Breast epithelium (tissue), 4 donors: ENCODE measurements at regions not wholly inside any gene's neighbourhood (a gene's known extent, or its start where the extent isn't known, plus 50 kb on each side); places are given as distances from the start of the nearest gene placed in this dataset.

ENCODE experiments used
- DNase-seq, 2 donors: peaks; one replicate each; pipeline ENCODE4 v3.0.0-alpha.2; 2019; ENCODE audit warnings: low spot score in 2 of 2
- H3K27ac ChIP-seq, 2 donors: fragments of 200-600 bp; sonication (generic) in 1 of 2; one replicate each; pipeline ENCODE4 v1.5.1; 2016 to 2019; ENCODE audit warnings: mild to moderate bottlenecking in 1 of 2
- H3K27me3 ChIP-seq, 2 donors: fragments of 200-600 bp; sonication (generic) in 1 of 2; one replicate each; pipeline versions ENCODE4 v1.5.1 to v1.6.0; 2017 to 2019; ENCODE audit warnings: control low read depth in 1 of 2, mild to moderate bottlenecking in 1 of 2
- H3K36me3 ChIP-seq: fragments of 200-600 bp; one replicate; pipeline ENCODE4 v1.5.1; 2019
- H3K4me1 ChIP-seq, 2 donors: fragments of 200-600 bp; sonication (generic); one replicate each; pipeline ENCODE4 v1.5.1; 2016 to 2019; ENCODE audit warnings: control low read depth in 1 of 2
- H3K4me3 ChIP-seq, 3 donors: fragments of 200-600 bp; sonication (generic); 1 replicate in 2 of 3; 2 replicates in 1 of 3; pipeline ENCODE4 v1.5.1; 2016 to 2019; ENCODE audit warnings: mild to moderate bottlenecking in 3 of 3, moderate library complexity in 2 of 3
- H3K9me3 ChIP-seq, 2 donors: fragments of 200-600 bp; sonication (generic) in 1 of 2; one replicate each; pipeline ENCODE4 v1.5.1; 2016 to 2019; ENCODE audit warnings: control low read depth in 1 of 2
- POLR2A ChIP-seq: fragments of 450-650 bp; IDR thresholded peaks from one replicate; pipeline ENCODE4 v1.6.1; 2016; ENCODE audit warnings: antibody characterized with exemption, mild to moderate bottlenecking, moderate library complexity
- POLR2AphosphoS5 ChIP-seq, 3 donors: sonication (generic); formaldehyde crosslinking; IDR thresholded peaks; one replicate each; pipeline ENCODE4 v1.6.1; 2017; ENCODE audit warnings: antibody characterized with exemption in 3 of 3
- intact Hi-C: fragments of 100-400 bp; cut with DNase I; formaldehyde crosslinking; loops from one replicate; pipeline ENCODE4 v1.15.1; 2023; ENCODE audit warnings: low total_unique reads
- TF ChIP-seq, protein P1 (sequence below), 3 donors: fragments of 450-650 bp; IDR thresholded peaks; one replicate each; pipeline ENCODE4 v1.5.1; 2016 to 2017; ENCODE audit warnings: antibody characterized with exemption in 3 of 3, mild to moderate bottlenecking in 3 of 3, moderate library complexity in 3 of 3

DNA sequence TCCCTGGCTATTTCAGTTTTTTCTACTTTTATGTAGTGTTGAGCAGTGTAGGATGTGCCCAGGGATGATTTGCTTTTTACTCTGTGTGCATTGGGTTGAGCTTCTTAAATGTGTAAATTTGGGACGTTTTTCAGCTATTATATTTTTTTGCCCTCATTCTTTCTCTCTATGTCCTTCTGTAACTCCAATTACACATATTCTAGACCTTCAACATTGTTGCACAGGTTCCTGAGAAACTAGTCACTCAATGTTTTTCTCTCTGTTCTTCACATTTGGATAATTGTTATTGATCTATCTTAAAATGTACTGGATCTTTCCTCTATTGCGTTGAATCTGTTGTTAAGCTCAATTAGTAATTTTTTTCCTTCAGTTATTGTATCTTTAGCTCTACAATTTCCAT lies 162.7 kb upstream of the TCF21 start:
- Histone ChIP-seq H3K4me3 (no peak overlapping the region), H3K36me3 (no peaks in the 10 kb centered on the region), H3K27ac (no peak overlapping the region), H3K27me3 (no peaks in the 10 kb centered on the region), H3K4me1 (no peaks in the 10 kb centered on the region), H3K9me3 (peaks cover 13% of the 10 kb centered on the region in 2 donors)
- intact Hi-C loops = no loop called here
- no peak for DNase-seq
- TF ChIP-seq POLR2AphosphoS5 (IDR thresholded peaks at IDR 0.05) (no peak), POLR2A (no peak)
- TF ChIP-seq, protein P1, sequence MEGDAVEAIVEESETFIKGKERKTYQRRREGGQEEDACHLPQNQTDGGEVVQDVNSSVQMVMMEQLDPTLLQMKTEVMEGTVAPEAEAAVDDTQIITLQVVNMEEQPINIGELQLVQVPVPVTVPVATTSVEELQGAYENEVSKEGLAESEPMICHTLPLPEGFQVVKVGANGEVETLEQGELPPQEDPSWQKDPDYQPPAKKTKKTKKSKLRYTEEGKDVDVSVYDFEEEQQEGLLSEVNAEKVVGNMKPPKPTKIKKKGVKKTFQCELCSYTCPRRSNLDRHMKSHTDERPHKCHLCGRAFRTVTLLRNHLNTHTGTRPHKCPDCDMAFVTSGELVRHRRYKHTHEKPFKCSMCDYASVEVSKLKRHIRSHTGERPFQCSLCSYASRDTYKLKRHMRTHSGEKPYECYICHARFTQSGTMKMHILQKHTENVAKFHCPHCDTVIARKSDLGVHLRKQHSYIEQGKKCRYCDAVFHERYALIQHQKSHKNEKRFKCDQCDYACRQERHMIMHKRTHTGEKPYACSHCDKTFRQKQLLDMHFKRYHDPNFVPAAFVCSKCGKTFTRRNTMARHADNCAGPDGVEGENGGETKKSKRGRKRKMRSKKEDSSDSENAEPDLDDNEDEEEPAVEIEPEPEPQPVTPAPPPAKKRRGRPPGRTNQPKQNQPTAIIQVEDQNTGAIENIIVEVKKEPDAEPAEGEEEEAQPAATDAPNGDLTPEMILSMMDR (IDR thresholded peaks at IDR 0.05) = no peak

DNA sequence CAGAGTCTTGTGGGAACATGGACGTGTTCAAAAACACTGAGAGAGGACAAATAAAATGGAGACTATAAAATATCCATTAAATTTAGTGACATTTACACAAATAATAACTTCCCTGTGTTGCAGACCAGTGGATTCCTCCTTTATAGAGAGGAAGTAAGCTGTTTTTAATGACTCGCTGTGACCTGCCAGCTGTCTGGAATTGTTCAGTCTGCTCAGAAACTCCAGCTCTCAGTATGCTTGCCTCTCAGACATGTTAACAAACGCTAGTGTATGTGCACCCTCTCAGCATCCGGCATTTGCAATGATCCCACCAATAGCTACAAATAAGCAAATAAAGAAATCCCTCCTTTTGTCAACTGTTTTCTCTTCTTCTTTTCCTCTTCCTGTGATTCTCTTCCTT lies 158.0 kb upstream of the TCF21 start:
- intact Hi-C loops = no loop called here
- Histone ChIP-seq H3K27me3 (no peaks in the 10 kb centered on the region), H3K4me3 (no peak overlapping the region), H3K27ac (no peak overlapping the region), H3K4me1 (no peaks in the 10 kb centered on the region), H3K9me3 (peaks cover 9 to 21% of the 10 kb centered on the region in 2 donors), H3K36me3 (no peaks in the 10 kb centered on the region)
- DNase-seq = no peak
- TF ChIP-seq, protein P1 (IDR thresholded peaks at IDR 0.05) = no peak
- TF ChIP-seq POLR2A (no peak), POLR2AphosphoS5 (IDR thresholded peaks at IDR 0.05) (no peak)

DNA sequence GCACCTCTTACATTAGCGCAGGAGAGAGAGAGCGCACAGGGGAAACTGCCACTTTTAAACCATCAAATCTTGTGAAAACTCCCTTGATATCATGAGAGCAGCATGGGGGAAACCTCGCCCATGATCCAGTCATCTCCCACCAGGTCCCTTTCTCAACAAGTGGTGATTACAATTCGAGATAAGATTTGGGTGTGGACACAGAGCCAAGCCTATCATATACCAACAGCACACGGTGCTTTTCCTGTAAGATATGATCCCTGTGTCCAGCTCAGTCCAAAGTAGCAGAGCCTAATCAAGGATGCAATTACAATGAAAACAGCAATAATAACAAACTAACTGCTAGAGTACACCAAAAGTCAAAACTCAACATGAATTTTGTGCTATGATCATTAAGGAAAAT lies 148.7 kb upstream of the TCF21 start:
- TF ChIP-seq, protein P1 (IDR thresholded peaks at IDR 0.05) = no peak
- TF ChIP-seq POLR2AphosphoS5 (IDR thresholded peaks at IDR 0.05) (no peak), POLR2A (no peak)
- intact Hi-C loops = no loop called here
- no peaks in the 10 kb centered on the region for H3K4me1 ChIP-seq
- no peaks in the 10 kb centered on the region for H3K36me3 ChIP-seq
- no peaks in the 10 kb centered on the region for H3K9me3 ChIP-seq
- no peaks in the 10 kb centered on the region for H3K27me3 ChIP-seq
- H3K4me3 ChIP-seq = no peak overlapping the region
- no peak for DNase-seq
- no peak overlapping the region for H3K27ac ChIP-seq

DNA sequence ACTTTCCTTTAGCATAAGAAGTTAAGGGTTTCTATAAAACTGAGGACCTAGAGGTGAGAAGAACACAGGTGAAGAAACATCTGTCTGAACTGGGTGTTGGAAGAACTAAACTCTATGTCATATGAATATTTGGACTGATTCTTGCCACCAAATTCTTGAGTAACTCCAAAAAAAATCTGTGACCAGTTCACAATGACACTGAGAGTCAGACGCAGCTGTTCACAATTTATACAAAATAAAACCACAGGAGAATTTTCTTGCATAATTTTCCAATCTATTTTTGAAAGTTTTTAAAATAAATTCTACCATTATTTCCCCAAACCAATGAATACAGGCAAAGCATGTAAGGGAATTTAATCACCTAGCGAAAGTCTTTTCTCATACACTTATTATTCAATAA lies 148.1 kb upstream of the TCF21 start:
- H3K36me3 ChIP-seq = no peaks in the 10 kb centered on the region
- H3K27ac ChIP-seq = no peak overlapping the region
- intact Hi-C loops = no loop called here
- DNase-seq = no peak
- TF ChIP-seq POLR2A (no peak), POLR2AphosphoS5 (IDR thresholded peaks at IDR 0.05) (no peak)
- TF ChIP-seq, protein P1 (IDR thresholded peaks at IDR 0.05) = no peak
- no peaks in the 10 kb centered on the region for H3K27me3 ChIP-seq
- H3K4me3 ChIP-seq = no peak overlapping the region
- no peaks in the 10 kb centered on the region for H3K4me1 ChIP-seq
- no peaks in the 10 kb centered on the region for H3K9me3 ChIP-seq

DNA sequence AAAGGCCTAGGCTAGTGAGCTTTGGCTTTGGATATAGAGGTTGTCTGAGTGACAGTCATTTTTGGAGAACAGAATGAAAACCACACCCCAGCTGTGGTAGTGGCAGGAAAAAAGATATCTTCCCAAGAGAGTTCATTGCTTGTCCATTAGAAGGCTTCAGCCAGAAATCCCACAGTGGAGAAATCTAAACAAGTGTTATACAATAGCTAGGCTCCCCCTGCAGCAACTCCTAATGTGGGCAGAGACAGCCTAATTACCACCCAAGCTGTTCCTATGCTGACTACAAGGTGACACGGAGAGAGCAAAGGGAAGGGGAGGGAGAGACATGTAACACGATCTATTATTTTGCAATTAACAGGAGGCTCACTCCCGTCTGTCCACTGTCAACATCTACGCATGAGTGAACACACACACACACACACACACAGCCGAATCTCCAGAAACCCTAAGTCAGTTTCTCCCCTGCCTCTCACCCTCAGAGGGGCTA lies 147.5 kb upstream of the TCF21 start:
- TF ChIP-seq POLR2A = no peak
- TF ChIP-seq, protein P1 (IDR thresholded peaks at IDR 0.05) = no peak
- TF ChIP-seq POLR2AphosphoS5 (IDR thresholded peaks at IDR 0.05) = no peak
- Histone ChIP-seq H3K27ac (no peak overlapping the region), H3K9me3 (no peaks in the 10 kb centered on the region), H3K36me3 (no peaks in the 10 kb centered on the region), H3K27me3 (no peaks in the 10 kb centered on the region), H3K4me1 (no peaks in the 10 kb centered on the region), H3K4me3 (no peak overlapping the region)
- intact Hi-C loops = no loop called here
- DNase-seq = no peak
